ENCODE measurements at regions not wholly inside any gene's neighbourhood (a gene's known extent, or its start where the extent isn't known, plus 50 kb on each side); places are given as distances from the start of the nearest gene placed in this dataset.

DNA sequence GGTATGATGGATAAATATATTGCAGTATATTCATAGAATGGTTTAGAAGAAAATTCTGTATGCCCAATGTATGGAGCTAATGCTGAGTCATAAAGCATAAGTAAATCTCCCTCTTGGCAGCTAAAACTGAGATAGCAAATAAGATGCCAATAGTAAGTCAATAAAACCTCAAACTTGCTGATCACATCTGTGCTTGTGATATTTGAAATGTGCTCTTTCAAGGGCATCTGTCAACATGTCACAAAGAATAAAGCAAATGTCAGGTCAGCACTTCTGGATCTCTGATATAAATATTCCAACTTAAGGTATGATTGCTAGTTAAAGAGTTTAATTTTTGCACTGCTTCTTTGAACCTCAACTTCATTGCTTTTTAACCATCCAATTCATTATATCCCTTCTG, 262.3 kb upstream of the EMCN start:
- Histone ChIP-seq H3K27ac (replicated peaks in 1 of 4) (no peak overlapping the region), H3K27me3 (no peaks in the 10 kb centered on the region), H3K4me1 (no peaks in the 10 kb centered on the region), H3K36me3 (no peaks in the 10 kb centered on the region), H3K9me3 (peaks cover 0 to 18% (median 4%) of the 10 kb centered on the region in 4 donors), H3K4me3 (no peak overlapping the region)
- intact Hi-C loops (cut with DNase I), result no loop called here
- no peak for DNase-seq (ENCODE audit: extremely low spot score)
- no peak for TF ChIP-seq EP300 (IDR thresholded peaks at IDR 0.05)
- TF ChIP-seq, protein P1, sequence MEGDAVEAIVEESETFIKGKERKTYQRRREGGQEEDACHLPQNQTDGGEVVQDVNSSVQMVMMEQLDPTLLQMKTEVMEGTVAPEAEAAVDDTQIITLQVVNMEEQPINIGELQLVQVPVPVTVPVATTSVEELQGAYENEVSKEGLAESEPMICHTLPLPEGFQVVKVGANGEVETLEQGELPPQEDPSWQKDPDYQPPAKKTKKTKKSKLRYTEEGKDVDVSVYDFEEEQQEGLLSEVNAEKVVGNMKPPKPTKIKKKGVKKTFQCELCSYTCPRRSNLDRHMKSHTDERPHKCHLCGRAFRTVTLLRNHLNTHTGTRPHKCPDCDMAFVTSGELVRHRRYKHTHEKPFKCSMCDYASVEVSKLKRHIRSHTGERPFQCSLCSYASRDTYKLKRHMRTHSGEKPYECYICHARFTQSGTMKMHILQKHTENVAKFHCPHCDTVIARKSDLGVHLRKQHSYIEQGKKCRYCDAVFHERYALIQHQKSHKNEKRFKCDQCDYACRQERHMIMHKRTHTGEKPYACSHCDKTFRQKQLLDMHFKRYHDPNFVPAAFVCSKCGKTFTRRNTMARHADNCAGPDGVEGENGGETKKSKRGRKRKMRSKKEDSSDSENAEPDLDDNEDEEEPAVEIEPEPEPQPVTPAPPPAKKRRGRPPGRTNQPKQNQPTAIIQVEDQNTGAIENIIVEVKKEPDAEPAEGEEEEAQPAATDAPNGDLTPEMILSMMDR (IDR thresholded peaks at IDR 0.05), result no peak
- no peak for TF ChIP-seq POLR2A (IDR thresholded peaks at IDR 0.05; ENCODE audit: low read depth)
- TF ChIP-seq POLR2AphosphoS5 (IDR thresholded peaks at IDR 0.05), result no peak

DNA sequence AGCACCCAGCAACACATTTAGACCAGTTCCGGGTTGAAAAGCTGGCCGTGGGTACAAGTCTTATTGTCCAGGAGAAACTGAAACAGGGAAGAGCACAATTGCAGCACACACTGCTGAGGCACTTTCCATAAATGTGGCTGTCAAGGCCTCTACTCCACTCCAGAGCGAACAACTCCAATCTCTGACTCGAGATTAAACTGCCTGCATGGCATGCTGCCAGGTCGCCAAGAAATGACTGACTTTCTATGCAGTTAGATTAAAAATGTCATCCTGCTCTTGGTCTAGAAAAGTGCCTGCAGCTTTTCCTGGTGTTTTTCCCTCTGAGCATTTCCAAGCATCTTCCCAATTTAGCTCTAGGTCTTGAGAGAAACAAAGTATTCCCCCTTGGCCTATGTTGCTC, 260.6 kb upstream of the EMCN start:
- no peak for DNase-seq (ENCODE audit: extremely low spot score)
- WGBS, result 90% methylated on average over 5 of the region's 5 CpGs

DNA sequence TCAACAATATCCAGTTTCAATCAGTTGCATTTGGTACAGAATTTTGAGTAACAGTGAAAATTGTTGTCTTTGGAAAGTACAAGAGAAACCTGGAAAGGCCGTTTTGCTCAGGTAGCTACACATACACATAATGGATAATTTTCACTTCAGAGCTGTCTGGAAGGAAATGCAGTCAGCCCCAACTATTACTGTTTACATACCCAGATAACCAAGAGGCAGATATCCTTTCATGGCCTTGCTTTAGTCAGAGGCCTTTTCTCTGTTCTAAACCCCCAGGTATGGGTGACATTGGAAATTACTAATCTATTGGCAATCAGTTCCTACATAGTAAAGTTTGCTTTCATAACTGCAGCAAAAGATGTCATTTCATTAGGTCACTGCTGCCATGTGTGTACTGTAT, 244.9 kb upstream of the EMCN start:
- Histone ChIP-seq H3K27me3 (no peaks in the 10 kb centered on the region), H3K36me3 (no peaks in the 10 kb centered on the region), H3K4me3 (no peak overlapping the region), H3K4me1 (no peaks in the 10 kb centered on the region), H3K27ac (replicated peaks in 1 of 4) (no peak overlapping the region), H3K9me3 (peaks cover 0 to 16% (median 10%) of the 10 kb centered on the region in 4 donors)
- TF ChIP-seq, protein P1 (IDR thresholded peaks at IDR 0.05), result no peak
- TF ChIP-seq EP300 (IDR thresholded peaks at IDR 0.05) (no peak), POLR2AphosphoS5 (IDR thresholded peaks at IDR 0.05) (no peak), POLR2A (IDR thresholded peaks at IDR 0.05; ENCODE audit: low read depth) (no peak)
- no peak for DNase-seq (ENCODE audit: extremely low spot score)
- WGBS, result 63% methylated on average over 1 of the region's 1 CpG
- intact Hi-C loops (cut with DNase I), result no loop called here

More for the DNA sequence above, 260.6 kb upstream of the EMCN start:
- no peak overlapping the region for H3K4me3 ChIP-seq
- no peaks in the 10 kb centered on the region for H3K36me3 ChIP-seq
- intact Hi-C loops (cut with DNase I), result no loop called here
- H3K27ac ChIP-seq (replicated peaks in 1 of 4), result no peak overlapping the region
- H3K4me1 ChIP-seq, result no peaks in the 10 kb centered on the region
- TF ChIP-seq, protein P1 (IDR thresholded peaks at IDR 0.05), result no peak
- no peak for TF ChIP-seq EP300 (IDR thresholded peaks at IDR 0.05)
- TF ChIP-seq POLR2AphosphoS5 (IDR thresholded peaks at IDR 0.05), result no peak
- TF ChIP-seq POLR2A (IDR thresholded peaks at IDR 0.05; ENCODE audit: low read depth), result no peak
- peaks cover 0 to 24% (median 8%) of the 10 kb centered on the region in 4 donors for H3K9me3 ChIP-seq
- no peaks in the 10 kb centered on the region for H3K27me3 ChIP-seq

DNA sequence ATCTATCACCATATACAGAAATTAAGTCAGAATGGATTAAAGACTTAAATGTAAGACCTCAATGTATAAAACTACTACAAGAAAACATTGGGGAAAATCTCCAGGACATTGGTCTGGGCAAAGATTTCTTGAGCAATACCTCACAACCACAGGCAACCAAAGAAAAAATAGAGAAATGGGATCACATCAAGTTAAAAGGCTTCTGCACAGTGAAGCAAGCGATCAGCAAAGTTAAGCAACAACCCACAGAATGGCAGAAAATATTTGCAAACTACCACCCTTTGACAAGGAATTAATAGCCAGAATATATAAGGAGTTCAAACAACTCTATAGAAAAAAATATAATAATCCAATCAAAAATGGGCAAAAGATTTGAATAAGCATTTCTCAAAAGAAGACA, 236.9 kb upstream of the EMCN start:
- no peak for DNase-seq (ENCODE audit: extremely low spot score)
- no peaks in the 10 kb centered on the region for H3K27me3 ChIP-seq
- no peak overlapping the region for H3K4me3 ChIP-seq
- TF ChIP-seq POLR2AphosphoS5 (IDR thresholded peaks at IDR 0.05) (no peak), POLR2A (IDR thresholded peaks at IDR 0.05; ENCODE audit: low read depth) (no peak), EP300 (IDR thresholded peaks at IDR 0.05) (no peak)
- TF ChIP-seq, protein P1 (IDR thresholded peaks at IDR 0.05), result no peak
- 70% methylated on average over 1 of the region's 1 CpG for WGBS
- H3K9me3 ChIP-seq, result peaks cover 0 to 17% (median 12%) of the 10 kb centered on the region in 4 donors
- H3K36me3 ChIP-seq, result no peaks in the 10 kb centered on the region
- intact Hi-C loops (cut with DNase I), result no loop called here
- no peak overlapping the region for H3K27ac ChIP-seq (replicated peaks in 1 of 4)
- no peaks in the 10 kb centered on the region for H3K4me1 ChIP-seq

DNA sequence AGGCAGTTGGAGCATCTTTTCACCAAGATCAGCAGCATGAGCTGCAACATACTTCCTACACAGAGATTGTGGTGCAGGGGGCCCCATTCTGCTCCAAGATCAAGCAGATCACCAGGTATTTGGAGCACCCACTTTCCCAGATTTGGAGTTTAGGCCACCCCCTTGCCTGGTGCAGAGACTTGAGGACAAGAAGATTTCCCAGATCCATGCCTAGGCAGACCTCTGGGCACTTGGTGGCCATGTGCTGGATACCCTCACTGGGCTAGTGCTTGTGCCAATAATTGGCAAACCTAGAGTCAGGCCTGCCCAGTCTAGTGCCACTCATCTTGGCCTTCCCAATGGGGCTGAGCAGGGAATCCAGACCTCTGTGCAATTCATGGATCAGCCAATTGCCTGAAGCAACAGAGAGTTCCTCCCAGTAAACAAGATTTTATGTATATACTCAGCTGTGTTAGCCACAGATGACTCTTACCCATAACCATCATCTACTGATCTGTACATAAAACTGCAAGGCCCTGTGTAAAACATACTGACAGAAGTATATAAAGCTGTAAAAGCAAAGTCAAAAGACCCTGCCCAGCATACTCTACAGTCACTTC, 228.4 kb upstream of the EMCN start:
- intact Hi-C loops (cut with DNase I), result no loop called here

More for the DNA sequence above, 228.4 kb upstream of the EMCN start:
- Histone ChIP-seq H3K27ac (replicated peaks in 1 of 4) (no peak overlapping the region), H3K36me3 (no peaks in the 10 kb centered on the region), H3K27me3 (no peaks in the 10 kb centered on the region), H3K9me3 (no peaks in the 10 kb centered on the region), H3K4me3 (no peak overlapping the region), H3K4me1 (no peaks in the 10 kb centered on the region)
- TF ChIP-seq EP300 (IDR thresholded peaks at IDR 0.05) (no peak), POLR2AphosphoS5 (IDR thresholded peaks at IDR 0.05) (no peak), POLR2A (IDR thresholded peaks at IDR 0.05; ENCODE audit: low read depth) (no peak)
- TF ChIP-seq, protein P1 (IDR thresholded peaks at IDR 0.05), result no peak
- no peak for DNase-seq (ENCODE audit: extremely low spot score)

Measured in esophagus muscularis mucosa (tissue), 4 donors.